ENCODE measurements at regions not wholly inside any gene's neighbourhood (a gene's known extent, or its start where the extent isn't known, plus 50 kb on each side); places are given as distances from the start of the nearest gene placed in this dataset.

DNA sequence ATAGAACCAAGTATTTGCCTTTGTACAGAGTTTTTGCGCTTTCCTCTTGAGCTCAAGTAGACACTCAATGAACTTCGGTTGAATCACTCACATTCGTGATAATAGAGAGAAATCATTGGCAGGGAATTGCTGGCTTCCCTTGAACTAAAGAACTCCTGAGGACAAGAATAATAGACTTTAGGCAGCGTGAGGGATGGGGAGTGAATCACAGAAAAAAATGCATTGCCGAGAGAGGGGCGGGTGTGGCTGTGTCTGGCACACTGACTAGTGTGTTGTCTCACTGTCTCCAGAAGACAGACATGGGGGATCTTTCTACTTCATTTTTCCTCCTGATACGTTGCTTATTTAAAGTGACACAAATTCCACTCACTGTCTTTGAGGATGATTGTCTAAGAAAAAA lies 805.2 kb downstream of the BCL11B start:
- H3K27me3 Mint-ChIP-seq (ENCODE audit: unreplicated experiment): no peaks in the 10 kb centered on the region
- H3K27ac Mint-ChIP-seq (ENCODE audit: unreplicated experiment): no peak overlapping the region
- H3K9me3 Mint-ChIP-seq (ENCODE audit: unreplicated experiment): no peaks in the 10 kb centered on the region
- no peak for DNase-seq (ENCODE audit: low spot score)
- TF ChIP-seq, protein P1, sequence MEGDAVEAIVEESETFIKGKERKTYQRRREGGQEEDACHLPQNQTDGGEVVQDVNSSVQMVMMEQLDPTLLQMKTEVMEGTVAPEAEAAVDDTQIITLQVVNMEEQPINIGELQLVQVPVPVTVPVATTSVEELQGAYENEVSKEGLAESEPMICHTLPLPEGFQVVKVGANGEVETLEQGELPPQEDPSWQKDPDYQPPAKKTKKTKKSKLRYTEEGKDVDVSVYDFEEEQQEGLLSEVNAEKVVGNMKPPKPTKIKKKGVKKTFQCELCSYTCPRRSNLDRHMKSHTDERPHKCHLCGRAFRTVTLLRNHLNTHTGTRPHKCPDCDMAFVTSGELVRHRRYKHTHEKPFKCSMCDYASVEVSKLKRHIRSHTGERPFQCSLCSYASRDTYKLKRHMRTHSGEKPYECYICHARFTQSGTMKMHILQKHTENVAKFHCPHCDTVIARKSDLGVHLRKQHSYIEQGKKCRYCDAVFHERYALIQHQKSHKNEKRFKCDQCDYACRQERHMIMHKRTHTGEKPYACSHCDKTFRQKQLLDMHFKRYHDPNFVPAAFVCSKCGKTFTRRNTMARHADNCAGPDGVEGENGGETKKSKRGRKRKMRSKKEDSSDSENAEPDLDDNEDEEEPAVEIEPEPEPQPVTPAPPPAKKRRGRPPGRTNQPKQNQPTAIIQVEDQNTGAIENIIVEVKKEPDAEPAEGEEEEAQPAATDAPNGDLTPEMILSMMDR (IDR thresholded peaks at IDR 0.05; ENCODE audit: unreplicated experiment): no peak
- no peaks in the 10 kb centered on the region for H3K4me1 Mint-ChIP-seq (ENCODE audit: unreplicated experiment)
- no peaks in the 10 kb centered on the region for H3K36me3 Mint-ChIP-seq (ENCODE audit: low read depth, unreplicated experiment)
- H3K4me3 Mint-ChIP-seq (ENCODE audit: unreplicated experiment): no peak overlapping the region

DNA sequence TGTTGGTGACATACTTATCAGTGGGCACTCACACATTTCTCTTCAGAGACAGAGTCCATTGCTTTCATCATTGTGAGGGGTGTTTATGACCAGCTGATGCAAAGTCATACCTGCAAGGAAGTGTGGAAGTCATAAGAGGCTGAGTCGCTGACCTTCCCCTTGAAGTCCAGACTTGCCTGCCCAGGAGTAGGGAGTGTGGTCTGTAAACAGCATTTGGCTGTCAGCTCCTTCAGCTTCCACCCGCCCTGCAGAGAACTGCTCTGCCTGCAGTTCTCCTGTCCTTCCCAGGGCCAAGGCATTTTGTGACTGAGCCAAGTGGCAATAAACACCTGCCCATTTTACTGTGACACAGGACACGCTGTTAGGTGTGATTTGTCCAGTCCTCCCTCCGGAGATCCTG lies 801.3 kb downstream of the BCL11B start:
- TF ChIP-seq, protein P1 (IDR thresholded peaks at IDR 0.05; ENCODE audit: unreplicated experiment): no peak
- H3K36me3 Mint-ChIP-seq (ENCODE audit: low read depth, unreplicated experiment): no peaks in the 10 kb centered on the region
- no peaks in the 10 kb centered on the region for H3K9me3 Mint-ChIP-seq (ENCODE audit: unreplicated experiment)
- no peaks in the 10 kb centered on the region for H3K27me3 Mint-ChIP-seq (ENCODE audit: unreplicated experiment)
- H3K27ac Mint-ChIP-seq (ENCODE audit: unreplicated experiment): no peak overlapping the region
- DNase-seq (ENCODE audit: low spot score): no peak
- no peak overlapping the region for H3K4me3 Mint-ChIP-seq (ENCODE audit: unreplicated experiment)
- H3K4me1 Mint-ChIP-seq (ENCODE audit: unreplicated experiment): no peaks in the 10 kb centered on the region

DNA sequence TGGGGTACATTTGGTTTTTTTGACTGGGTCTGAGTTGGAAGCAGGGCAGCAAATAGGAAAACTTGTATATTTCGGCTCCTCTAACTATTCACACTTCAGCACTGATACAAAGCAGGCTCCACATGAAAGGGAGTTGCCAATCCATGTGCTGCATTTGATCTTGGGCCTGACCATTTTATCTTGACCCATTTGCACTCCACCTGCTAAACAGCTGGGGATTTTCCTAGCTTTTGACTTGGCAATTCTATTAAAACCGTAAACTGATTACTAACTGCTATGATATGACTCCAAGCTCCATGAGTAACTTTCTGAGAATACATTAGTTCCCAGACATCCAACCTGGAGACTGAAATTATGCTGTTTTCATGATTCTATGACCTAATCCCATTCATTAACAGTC lies 797.1 kb downstream of the BCL11B start:
- TF ChIP-seq, protein P1 (IDR thresholded peaks at IDR 0.05; ENCODE audit: unreplicated experiment): no peak
- H3K4me3 Mint-ChIP-seq (ENCODE audit: unreplicated experiment): no peak overlapping the region
- no peak for DNase-seq (ENCODE audit: low spot score)
- H3K9me3 Mint-ChIP-seq (ENCODE audit: unreplicated experiment): no peaks in the 10 kb centered on the region
- H3K27ac Mint-ChIP-seq (ENCODE audit: unreplicated experiment): no peak overlapping the region
- no peaks in the 10 kb centered on the region for H3K36me3 Mint-ChIP-seq (ENCODE audit: low read depth, unreplicated experiment)
- H3K4me1 Mint-ChIP-seq (ENCODE audit: unreplicated experiment): no peaks in the 10 kb centered on the region
- H3K27me3 Mint-ChIP-seq (ENCODE audit: unreplicated experiment): no peaks in the 10 kb centered on the region

DNA sequence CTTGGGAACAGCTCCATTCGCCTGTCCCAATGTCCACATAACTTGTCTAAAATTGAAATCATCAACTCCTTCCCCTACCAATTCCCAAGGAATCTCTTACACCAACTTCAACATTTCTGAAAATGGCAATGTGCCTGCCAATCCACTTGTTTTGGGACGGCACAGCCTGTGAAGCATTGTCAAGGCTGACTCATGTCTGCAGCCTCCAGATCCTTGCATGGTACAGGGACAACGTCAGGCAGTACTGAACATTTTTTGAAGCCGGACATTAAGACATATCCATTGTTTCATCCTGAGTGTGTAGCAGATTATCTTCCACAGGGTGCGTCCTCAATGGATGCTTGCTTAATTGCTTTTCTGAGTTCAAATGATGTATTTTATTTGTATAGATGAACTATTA lies 794.1 kb downstream of the BCL11B start:
- Mint-ChIP-seq H3K9me3 (ENCODE audit: unreplicated experiment) (no peaks in the 10 kb centered on the region), H3K36me3 (ENCODE audit: low read depth, unreplicated experiment) (no peaks in the 10 kb centered on the region), H3K4me1 (ENCODE audit: unreplicated experiment) (no peaks in the 10 kb centered on the region), H3K4me3 (ENCODE audit: unreplicated experiment) (no peak overlapping the region), H3K27ac (ENCODE audit: unreplicated experiment) (no peak overlapping the region), H3K27me3 (ENCODE audit: unreplicated experiment) (no peaks in the 10 kb centered on the region)
- TF ChIP-seq, protein P1 (IDR thresholded peaks at IDR 0.05; ENCODE audit: unreplicated experiment): no peak
- DNase-seq (ENCODE audit: low spot score): no peak

DNA sequence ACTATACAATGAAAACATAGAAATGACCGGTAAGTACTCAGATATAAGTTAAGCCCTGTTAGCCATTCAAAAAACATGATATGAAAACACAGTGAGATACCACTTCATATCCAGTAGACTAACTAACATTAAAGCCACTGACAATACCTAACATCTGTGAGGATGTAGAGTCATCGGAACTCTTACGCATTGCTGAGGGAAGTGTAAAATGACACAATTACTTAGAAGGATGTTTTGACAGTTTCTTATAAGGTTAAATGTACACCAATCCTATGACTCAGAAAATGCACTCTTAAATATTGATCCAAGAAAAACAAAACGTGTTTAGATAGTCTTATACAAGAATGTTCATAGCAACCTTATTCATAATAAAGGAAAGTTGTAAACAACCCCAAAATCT lies 782.9 kb downstream of the BCL11B start:
- Mint-ChIP-seq H3K9me3 (ENCODE audit: unreplicated experiment) (no peaks in the 10 kb centered on the region), H3K36me3 (ENCODE audit: low read depth, unreplicated experiment) (no peaks in the 10 kb centered on the region), H3K4me3 (ENCODE audit: unreplicated experiment) (no peak overlapping the region), H3K27ac (ENCODE audit: unreplicated experiment) (no peak overlapping the region), H3K27me3 (ENCODE audit: unreplicated experiment) (no peaks in the 10 kb centered on the region), H3K4me1 (ENCODE audit: unreplicated experiment) (no peaks in the 10 kb centered on the region)
- TF ChIP-seq, protein P1 (IDR thresholded peaks at IDR 0.05; ENCODE audit: unreplicated experiment): no peak
- DNase-seq (ENCODE audit: low spot score): no peak
